ENCODE measurements at regions not wholly inside any gene's neighbourhood (a gene's known extent, or its start where the extent isn't known, plus 50 kb on each side); places are given as distances from the start of the nearest gene placed in this dataset.

- DNase-seq, result no peak
These were observed 153.4 kb upstream of the TSHZ3 start for GRCh38 chr19:31502536-31503170.

- DNase-seq, result no peak
These were observed 154.0 kb upstream of the TSHZ3 start for GRCh38 chr19:31503211-31503610.

- no peak for DNase-seq
These were observed 155.0 kb upstream of the TSHZ3 start for GRCh38 chr19:31504221-31504620.

DNA sequence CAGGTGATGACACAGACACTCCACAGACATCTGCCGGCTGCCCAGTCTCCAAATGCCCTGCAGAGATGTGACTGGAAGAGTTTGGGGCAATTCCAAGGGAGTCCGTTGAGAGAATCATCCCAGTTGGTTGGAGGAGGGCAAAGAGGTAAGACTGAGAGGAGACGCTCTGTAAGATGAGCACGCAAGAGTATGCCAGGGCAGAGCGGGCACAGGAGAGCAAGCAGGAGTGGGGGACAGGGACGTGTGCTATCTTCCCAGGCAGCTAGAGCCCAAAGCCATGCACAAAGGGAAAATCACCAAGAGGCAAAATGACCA is 156.3 kb upstream of the TSHZ3 start:
- DNase-seq, result no peak

DNA sequence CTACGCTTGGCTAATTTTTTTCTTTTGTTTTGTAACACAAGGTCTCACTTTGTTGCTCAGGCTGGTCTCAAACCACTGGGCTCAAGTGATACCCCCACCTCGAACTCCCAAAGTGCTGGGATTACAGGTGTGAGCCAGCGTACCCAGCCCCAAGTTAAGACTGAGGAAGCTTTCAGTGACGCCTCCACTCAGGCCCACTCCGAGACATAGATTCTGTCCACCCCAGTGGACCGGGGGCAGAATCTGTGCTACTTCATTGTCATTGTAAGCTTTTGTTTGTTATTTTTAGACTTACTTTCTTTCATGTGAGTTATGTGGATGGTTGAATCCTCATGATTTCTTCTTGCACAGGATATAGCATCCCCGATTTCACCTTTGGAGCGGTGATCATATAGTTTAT is 156.9 kb upstream of the TSHZ3 start:
- no peak for DNase-seq

DNA sequence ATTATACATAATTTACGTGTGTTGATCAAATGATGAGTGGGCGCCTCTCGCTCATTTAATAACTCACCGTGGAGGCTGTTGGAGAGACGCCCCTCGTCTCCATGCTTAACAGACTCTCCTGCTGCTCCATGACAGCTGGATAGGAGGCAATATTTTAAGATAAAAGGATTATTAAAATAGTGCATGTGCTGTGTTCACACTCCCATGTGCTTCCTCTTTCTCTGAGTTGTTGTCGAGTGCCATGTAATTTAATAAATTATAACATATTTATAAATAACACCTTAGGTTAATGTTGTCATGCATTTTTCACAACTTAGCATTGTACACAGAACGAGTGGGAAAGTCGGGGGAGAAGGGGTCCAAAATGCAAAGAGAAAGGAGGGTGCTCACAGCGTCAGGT is 161.4 kb upstream of the TSHZ3 start:
- DNase-seq, result no peak

DNA sequence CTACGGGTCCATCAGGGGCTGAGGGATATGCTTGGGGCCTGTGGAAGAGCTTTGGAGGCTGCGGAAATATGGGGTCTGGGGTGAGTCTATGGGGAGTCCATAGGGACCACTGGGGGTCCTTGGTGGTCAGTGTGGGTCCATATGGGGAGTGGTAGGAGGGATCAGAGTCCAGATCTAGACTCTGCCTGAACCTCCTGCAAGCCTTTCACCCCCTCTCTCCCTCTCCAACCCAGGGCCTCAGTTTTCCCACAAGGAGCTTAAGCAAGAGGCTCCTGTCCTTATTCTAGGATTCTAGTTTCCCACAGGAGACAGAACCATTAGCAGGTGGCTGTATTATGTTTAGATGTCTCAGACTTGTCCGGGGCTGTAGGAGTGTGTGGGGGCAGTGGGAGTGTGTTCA is 161.9 kb upstream of the TSHZ3 start:
- no peak for DNase-seq

DNA sequence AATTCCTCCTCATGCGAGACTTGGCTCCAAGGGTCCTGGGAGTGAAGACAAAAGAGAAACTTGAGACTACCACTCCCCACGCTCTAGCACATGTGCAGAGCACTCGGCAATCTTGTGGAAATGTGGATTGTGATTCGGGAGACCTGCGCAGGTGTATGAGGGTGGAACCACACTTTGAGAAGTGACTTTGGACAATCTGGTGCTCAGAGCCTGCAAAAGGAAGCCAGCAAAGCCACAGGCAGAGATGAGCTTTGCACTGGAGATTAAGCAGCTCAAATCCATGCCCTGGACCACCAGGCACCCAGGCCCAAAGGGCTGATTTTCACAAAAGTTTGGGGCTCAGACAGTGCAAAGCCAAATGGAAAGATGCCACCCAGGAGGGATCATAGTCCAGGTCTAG is 162.5 kb upstream of the TSHZ3 start:
- DNase-seq, result no peak

DNA sequence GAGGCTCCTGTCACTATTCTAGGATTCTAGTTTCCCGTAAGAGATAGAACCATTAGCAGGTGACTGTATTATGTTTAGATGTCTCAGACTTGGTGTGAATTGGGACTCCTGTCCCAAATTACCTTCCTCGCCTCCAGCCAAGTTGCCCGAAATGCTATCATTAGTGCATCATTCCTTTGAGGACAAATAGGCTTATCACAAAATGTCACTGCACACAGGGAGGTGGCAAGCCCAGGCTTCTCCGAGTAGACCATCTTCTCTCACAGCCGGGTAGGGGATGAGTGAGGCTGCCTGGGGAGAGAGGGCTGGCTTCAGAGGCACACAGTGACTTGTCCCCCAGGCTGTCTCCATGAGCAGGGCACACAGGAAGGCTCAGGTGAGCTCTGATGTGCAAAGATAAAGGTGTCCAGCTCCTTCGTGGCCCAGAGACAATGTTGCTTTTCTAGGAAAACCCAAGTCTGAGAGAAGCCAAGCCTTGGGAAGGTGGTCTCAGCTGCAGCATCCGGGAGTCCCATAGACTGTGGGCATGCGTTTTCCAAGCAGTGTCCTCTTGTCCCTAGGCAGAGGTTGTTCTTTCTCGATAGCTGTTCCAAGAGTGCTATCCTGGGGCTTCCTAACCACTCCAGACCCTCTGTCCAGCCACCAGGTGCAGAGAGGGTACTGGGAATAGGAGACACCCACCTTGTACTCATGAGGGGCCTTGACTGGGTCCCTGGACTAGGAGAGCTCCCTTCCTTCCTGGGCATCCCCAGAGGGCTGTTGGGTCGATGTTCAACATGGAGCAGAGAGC is 163.1 kb upstream of the TSHZ3 start:
- DNase-seq, result no peak

DNA sequence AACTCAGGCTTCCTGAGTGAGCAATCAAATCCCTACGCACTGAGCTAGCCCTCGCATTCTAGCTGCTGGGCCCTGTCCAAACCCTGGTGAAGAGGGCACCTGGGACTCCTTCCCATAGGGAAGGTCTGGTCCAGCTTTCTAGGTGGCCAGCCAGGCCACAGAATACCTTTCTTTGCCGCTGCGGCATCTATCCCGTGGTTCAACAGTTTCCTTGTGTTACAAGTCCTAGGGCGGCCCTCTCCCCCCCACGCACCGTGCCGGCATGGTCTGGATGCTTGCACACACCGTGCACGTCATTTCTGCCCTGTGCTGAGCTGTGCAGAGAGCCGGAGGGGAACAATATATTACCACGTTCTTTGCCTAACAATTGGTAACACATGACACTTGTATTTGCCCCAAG is 164.6 kb upstream of the TSHZ3 start:
- no peak for DNase-seq

DNA sequence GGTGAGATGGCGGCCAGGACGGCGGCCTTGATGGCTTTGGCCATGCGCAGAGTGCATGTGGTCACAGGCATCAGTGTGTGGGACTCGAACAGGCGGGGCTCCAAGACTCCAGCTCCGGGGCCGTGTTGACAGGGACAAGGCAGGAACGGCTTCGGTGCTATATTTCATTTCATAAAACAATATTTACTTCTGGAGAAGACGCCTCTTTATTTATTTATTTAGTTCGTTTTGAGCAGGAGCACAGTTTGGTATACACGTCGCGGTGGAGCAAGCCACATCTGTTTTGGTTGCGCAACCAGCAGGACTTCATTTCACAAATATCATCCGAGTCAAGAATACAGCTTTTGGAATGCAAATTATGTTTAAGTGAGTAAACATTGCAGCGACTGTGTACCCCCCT is 166.7 kb upstream of the TSHZ3 start:
- no peak for DNase-seq

- no peak for DNase-seq
These were observed 167.5 kb upstream of the TSHZ3 start for GRCh38 chr19:31516756-31517155.

- DNase-seq, result no peak
These were observed 168.3 kb upstream of the TSHZ3 start for GRCh38 chr19:31517224-31518180.

DNA sequence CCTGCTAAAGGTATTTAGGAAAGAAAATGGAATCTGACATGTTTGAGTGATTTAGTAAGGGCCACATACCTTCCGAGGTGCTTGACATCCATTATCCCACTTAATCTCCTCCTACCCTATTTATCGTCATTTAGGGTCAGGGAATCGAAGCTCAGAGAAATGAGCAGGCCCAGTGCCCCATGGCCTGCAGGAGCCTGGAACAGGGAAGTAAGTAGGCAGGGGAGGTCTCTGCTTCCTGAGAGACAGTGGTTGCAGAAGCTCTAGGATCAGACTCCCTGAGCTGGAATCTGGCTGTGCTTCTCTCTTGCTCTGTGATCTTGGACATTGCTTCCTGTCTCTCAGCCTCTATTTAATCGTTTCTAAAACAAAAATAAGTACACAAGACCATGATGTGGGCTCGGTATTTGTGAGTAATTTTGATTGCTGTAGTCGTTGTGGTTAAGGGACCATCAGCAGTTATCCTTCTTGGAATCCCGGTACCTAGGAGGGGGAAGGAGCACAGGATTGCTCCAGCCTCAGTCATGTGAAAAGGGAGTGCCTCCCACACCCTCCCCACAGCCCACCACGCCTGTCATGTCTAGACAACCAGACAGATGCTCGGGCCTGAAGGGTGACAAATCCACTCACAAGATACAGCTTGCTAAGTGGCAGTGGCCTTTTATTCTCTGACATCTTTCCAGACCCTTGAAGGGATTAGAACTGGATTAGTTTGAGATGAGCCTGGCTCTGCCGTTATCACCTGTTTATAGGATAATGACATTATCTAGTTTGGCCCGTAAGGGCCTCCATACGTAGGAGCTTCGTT is 169.2 kb upstream of the TSHZ3 start:
- no peak for DNase-seq

DNA sequence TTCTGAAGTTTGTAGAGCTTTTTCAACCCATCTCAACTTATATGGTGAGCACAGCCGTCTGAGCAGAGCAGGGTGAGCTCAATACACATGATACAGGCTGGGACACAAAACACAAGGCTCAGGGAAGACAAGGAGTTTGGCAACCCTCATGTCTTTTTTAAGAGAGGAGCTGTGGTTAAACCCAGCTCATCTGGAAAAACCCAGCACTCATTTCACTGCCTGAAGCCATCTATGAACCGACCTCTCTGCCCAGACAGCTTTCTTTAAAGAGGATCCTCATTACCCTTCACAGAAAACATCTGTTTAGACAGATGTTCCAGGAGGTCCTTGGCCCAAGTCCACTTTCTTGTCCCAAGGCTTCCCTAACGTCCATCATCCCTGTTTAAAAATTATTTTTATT is 170.0 kb upstream of the TSHZ3 start:
- DNase-seq, result no peak

GRCh38 chr19:31519908-31520307 is 170.7 kb upstream of the TSHZ3 start:
- DNase-seq, result no peak

GRCh38 chr19:31520633-31521032 is 171.4 kb upstream of the TSHZ3 start:
- no peak for DNase-seq

DNA sequence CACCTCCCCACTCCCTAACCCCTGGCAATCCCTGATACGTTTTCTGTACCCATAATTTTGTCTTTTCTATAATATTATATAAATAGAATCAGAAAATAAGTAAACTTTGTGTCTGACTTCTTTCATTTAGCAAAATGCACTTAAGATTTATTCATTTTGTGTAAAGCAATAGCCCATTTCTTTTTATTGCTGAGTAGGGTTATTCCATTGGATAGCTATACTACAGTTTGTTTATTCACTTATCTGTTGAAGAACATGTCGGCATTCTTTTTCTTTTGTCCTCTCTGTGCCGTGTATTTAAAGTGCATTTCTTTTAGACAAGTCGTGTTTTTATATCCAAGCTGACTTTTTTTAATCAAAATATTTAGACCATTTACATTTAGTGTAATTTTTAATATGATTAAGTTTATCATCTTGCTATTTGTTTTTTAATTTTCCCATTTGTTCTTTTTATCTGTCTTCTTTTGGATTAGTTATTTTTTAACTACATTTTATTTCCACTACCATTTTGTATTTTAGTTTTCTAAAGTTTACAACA is 176.4 kb upstream of the TSHZ3 start:
- DNase-seq, result no peak

DNA sequence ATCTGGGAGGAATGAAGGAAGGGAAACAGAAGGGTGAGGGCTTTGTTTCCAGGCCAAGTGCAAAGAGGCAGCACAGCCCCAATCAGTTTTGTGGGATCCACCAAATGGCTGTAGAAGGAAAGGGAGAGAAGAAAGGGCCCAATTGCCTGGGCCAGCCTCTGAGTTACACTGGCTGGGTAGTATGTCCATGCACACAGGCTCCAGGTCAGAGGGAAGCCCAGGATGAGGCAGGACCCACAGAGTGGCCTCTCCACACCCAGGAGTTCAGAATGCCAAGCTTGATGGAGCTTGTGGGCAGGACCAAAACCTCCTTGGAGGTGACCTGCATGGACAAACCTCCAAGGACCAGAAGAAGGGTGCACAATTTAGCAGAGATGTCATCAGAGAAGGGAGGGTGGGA is 178.2 kb upstream of the TSHZ3 start:
- DNase-seq, result no peak

- no peak for DNase-seq
These were observed 179.0 kb upstream of the TSHZ3 start for GRCh38 chr19:31528261-31528660.

GRCh38 chr19:31529121-31529520 is 179.9 kb upstream of the TSHZ3 start:
- DNase-seq, result no peak

GRCh38 chr19:31530781-31531180 is 181.5 kb upstream of the TSHZ3 start:
- DNase-seq, result no peak
